ENCODE measurements at regions not wholly inside any gene's neighbourhood (a gene's known extent, or its start where the extent isn't known, plus 50 kb on each side); places are given as distances from the start of the nearest gene placed in this dataset.

DNA sequence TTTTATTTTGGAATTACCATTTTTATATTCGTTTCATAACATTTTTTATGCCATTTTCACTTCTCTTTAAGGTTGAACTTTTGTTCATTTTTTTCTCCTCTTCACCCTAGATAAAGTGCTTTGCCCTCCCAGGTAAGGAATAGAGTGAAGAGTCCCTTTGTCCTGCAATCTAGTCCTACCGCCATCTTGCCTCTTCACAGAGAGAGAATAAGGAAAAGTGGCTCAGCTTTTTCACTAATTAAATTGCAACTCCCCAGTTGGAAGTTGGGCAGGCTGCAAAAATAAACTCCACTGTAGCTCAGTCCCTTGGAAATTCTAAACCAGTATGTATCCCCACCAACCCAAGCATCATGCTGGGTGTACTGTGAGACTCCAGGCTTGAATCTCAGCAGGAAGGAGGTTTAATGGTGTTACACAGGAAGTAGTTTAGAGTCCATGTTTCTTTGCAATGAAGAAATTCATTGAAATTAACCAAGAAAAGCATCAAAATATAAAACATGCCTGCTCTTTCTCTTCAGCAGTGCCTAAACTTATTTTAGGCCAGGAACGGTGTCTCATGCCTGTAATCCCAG, 60.3 kb upstream of the PCSK1 start:
- TF ChIP-seq SP1 (IDR thresholded peaks at IDR 0.05) = no peak
- TF ChIP-seq CTBP1 (IDR thresholded peaks at IDR 0.05; ENCODE audit: borderline replicate concordance) = no peak
- TF ChIP-seq BHLHE40 (IDR thresholded peaks at IDR 0.05; ENCODE audit: borderline replicate concordance) = no peak
- TF ChIP-seq FOXA1 (IDR thresholded peaks at IDR 0.05) = no peak
- no peak for TF ChIP-seq FOXK2 (IDR thresholded peaks at IDR 0.05)

Data from HEK293T (cell line).